ENCODE measurements at regions not wholly inside any gene's neighbourhood (a gene's known extent, or its start where the extent isn't known, plus 50 kb on each side); places are given as distances from the start of the nearest gene placed in this dataset.

- Histone ChIP-seq H3K36me3 (no peaks in the 10 kb centered on the region), H3K27me3 (no peaks in the 10 kb centered on the region), H3K4me1 (no peaks in the 10 kb centered on the region), H3K4me3 (ENCODE audit: low read depth, low read length) (no peak overlapping the region), H3K9me3 (no peaks in the 10 kb centered on the region; the same call in 1 of the 2 replicates)
- no peak for DNase-seq
- no peak for TF ChIP-seq CTCF (IDR thresholded peaks at IDR 0.05; ENCODE audit: low read depth, low read length)
Observed at GRCh38 chr5:168239325-168239724, 52.1 kb upstream of the WWC1 start.

Measured in BE2C (cell line).